ENCODE measurements at regions not wholly inside any gene's neighbourhood (a gene's known extent, or its start where the extent isn't known, plus 50 kb on each side); places are given as distances from the start of the nearest gene placed in this dataset.
"Not testable (repeated sequence)": the region's sequence is repeated elsewhere in the genome, so short reads cannot be mapped to it uniquely, and the experiment has no call there.

DNA sequence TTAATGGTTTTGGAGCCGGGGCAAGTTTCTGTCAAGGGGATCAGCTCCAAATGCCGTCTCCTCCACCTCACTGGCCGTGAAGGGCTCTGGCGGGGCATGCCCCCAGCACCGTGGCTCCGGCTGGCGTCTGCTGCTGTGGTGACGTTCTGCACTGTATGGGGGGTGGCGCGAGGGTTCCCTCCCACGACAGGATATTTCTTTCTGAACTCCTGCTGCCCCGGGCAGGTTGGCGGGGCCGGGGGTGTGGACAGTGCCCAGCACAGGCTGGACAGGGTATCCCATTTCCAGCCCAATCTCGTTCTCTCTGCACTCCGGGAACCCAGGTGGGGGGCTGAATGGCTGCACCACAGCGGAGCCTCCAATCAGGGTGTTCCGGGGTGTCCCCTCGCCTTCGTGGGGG lies 201.6 kb downstream of the BANP start:
- not testable (repeated sequence) for H3K4me3 ChIP-seq, H3K4me1 ChIP-seq, H4K20me1 ChIP-seq

DNA sequence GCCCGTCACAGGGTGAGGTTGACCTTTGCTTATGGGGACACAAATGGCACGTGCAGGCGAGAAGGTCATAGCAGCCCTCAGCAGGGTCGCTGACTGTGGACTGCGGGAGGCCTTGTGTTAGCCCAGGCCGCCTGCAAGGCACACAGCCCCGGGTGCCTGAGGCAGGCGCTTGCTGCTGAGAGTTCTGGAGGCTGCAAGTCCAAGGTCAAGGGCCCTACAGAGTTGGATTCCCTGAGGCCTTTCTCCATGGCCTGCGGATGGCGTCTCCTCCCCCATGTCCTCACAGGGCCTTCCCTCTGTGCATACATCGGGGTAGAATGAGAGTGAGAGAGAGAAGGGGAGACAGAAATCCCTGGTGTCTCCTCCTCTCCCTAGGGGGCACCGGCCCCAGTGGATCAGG lies 202.3 kb downstream of the BANP start:
- not testable (repeated sequence) for H3K27me3 ChIP-seq, H3K36me3 ChIP-seq, H3K27ac ChIP-seq, H3K9ac ChIP-seq, H3K4me3 ChIP-seq, H3K4me2 ChIP-seq, H4K20me1 ChIP-seq, H3K9me3 ChIP-seq, H3K4me1 ChIP-seq

More for the DNA sequence above, 201.6 kb downstream of the BANP start:
- H3K4me2 ChIP-seq, H3K36me3 ChIP-seq, H3K27me3 ChIP-seq, H3K9me3 ChIP-seq, H3K27ac ChIP-seq, H3K9ac ChIP-seq: not testable (repeated sequence)

DNA sequence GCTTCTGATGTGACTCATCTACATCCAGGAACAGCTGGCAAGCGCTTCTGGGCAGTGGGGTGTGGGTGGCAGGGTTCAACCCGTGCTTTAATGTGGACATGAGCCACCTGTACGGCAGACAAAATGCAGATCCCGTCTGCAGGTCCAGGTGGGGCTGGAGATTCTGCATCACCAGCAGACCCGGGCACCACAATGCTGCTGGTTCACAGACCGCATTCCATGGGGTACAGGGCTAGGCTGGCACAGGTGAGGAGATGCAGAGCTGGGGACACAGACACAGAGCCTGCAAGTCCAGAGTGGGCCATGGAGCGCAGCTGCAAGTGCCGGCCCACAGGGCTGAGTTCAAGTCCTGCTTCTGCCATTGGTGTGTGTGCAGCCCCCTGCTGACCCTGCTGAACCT lies 203.7 kb downstream of the BANP start:
- H3K27ac ChIP-seq, H3K4me1 ChIP-seq: not testable (repeated sequence)

DNA sequence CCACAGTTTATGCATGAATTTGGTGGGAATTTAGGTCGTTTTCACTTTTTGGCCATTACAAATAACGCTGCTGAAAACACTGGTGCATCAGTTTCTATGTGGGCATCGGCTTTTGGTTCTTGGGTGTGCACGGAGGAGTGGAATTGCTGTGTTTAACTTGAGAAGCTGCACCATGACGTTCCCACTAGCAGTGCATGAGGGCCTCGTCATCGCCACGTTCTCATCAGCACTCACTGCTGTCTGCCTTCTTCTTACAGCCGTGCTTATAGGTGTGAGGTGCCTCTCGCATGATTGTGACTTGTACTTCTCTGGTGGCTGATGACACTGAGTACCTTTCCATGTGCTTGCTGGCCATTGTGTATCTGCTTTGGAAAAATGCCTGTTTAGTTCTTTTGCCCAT lies 204.4 kb downstream of the BANP start:
- not testable (repeated sequence) for H3K27ac ChIP-seq, H3K4me2 ChIP-seq, H3K4me1 ChIP-seq, H3K4me3 ChIP-seq, H3K36me3 ChIP-seq, H3K27me3 ChIP-seq, H3K9me3 ChIP-seq, H4K20me1 ChIP-seq, H3K9ac ChIP-seq

More for the DNA sequence above, 203.7 kb downstream of the BANP start:
- H3K4me2 ChIP-seq, H3K9ac ChIP-seq, H4K20me1 ChIP-seq, H3K27me3 ChIP-seq, H3K4me3 ChIP-seq, H3K36me3 ChIP-seq, H3K9me3 ChIP-seq: not testable (repeated sequence)

DNA sequence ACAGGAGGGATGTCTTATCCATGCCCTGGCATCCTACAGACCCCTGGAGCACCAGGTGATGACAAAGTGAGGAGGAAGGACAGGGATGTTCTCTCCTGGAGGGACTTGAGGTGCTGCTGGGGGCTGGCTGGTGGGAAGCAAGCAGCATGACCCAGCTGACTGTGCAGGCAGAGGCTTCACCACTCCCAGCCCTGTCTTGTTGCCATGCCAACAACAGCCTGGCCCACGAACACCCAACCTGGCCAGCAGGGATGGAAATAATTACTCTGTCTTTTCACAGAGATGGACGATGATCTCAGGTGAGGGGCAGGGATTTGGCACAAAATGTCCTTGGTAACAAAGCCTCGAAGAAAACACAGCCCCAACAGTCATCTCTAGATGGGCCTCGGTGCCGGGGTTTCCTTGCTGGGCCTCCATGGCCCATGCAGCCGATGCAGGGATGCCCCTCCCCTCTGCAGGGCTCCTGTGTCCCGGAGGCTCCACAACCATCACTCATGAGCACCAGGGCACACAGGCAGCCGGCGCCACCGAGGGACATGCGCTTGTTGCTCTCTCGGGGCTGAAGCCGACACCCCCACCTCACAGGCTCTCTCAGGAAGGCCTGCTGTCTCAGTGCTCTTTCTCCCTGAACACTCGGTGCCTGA lies 205.5 kb downstream of the BANP start:
- H3K4me3 ChIP-seq, H4K20me1 ChIP-seq, H3K4me2 ChIP-seq, H3K27me3 ChIP-seq, H3K4me1 ChIP-seq, H3K9me3 ChIP-seq, H3K27ac ChIP-seq, H3K9ac ChIP-seq, H3K36me3 ChIP-seq: not testable (repeated sequence)

DNA sequence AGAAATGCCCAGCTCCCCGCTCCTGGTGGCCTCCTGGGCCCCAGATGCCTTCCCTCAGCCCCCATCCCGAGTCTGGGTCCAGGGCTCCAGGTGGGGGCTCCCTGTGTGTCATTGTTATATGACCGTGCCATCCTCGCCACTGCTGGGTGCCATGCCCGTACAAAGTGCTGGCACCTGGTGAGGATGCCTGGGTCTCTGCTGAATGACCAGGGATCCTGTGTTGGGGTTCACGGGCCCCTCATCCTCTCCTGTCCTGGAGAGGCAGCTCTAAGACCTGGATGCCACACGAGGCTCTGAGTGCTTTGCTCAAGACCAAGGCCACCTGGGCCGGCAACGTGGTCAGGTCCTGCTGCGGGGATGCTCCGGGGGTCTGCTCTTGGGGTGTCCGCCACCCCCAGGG lies 206.5 kb downstream of the BANP start:
- not testable (repeated sequence) for H3K36me3 ChIP-seq, H3K4me1 ChIP-seq, H3K9ac ChIP-seq, H3K4me2 ChIP-seq, H3K9me3 ChIP-seq, H3K27me3 ChIP-seq, H3K4me3 ChIP-seq, H3K27ac ChIP-seq, H4K20me1 ChIP-seq

DNA sequence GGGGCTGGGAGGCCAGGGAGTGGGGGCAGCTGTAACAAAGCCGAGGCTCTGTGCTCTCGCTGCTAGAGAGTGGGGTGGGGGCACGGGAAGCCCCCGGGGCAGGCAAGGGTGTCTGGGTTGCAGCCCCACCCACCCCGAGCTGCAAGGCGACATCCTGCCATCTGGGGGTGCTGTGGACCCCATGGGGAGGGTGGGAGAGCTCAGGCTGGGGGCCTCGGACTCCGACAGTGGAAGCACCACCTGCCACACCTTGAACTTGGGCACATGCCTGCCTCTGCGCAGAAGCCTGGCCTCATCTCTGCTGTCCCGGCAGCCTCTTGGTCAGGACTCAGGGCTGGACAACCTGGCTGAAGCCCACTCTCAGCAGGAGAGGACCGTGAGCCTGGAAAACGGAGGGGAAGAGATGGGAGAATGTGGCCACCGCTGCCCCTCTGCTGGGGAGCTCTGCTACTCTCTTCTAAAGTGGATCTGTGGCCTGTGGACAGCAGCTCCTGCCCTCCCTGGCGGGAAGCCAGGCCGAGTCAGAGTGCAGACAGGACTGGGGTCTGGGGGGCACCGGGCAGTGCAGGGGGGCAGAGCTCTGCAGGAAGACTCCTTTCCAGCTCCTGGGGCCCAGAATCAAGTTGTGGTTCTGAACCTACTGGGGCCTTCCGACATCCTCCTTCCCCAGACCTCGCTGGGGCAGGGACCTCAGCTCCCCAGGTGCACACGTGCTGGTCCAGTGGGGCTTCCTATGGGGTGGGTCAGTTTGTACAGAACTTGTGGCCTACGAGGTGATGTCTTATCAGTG lies 207.2 kb downstream of the BANP start:
- H3K9ac ChIP-seq, H3K27me3 ChIP-seq, H4K20me1 ChIP-seq, H3K4me3 ChIP-seq, H3K9me3 ChIP-seq, H3K27ac ChIP-seq, H3K4me1 ChIP-seq, H3K4me2 ChIP-seq, H3K36me3 ChIP-seq: not testable (repeated sequence)

DNA sequence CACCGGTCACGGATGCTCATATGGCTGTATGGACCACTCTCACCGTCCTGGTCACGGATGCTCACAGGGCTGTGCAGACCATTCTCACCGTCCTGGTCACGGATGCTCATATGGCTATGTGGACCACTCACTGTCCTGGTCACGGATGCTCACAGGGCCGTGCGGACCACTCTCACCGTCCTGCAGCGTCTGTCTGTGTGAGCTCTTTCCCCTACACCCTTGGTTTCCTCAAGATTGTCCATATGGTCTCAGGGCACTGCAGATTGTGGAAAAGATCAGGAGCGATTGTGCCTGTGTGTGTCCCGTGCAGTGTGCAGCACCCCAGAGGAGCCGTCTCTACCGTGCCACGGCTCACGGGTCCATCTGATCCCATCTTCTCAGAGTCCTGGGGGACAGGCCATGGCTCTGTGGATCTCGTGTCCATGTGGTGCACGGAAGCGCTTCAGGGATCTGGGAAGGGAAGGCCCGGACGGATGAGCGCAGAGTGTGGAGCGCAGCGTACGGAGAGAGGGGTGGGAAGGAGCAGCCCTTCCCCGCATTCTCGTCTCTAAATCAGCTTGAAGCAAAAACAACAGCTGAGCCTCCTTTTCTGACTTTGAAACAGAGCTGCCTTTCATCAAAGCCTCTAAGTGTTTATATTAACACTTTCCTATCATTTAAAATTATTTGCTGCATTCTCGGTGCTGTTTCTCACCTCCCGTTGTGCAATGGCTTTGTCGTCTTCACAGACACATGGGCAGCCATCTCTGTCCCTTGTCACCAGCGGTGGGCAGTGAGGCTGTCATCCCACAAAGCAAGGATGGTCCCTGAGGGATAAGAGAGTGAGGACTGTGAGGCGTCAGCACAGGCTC lies 208.0 kb downstream of the BANP start:
- not testable (repeated sequence) for H3K9ac ChIP-seq, H3K4me2 ChIP-seq, H3K4me3 ChIP-seq, H3K27ac ChIP-seq, H3K4me1 ChIP-seq, H3K9me3 ChIP-seq, H3K36me3 ChIP-seq, H4K20me1 ChIP-seq, H3K27me3 ChIP-seq

DNA sequence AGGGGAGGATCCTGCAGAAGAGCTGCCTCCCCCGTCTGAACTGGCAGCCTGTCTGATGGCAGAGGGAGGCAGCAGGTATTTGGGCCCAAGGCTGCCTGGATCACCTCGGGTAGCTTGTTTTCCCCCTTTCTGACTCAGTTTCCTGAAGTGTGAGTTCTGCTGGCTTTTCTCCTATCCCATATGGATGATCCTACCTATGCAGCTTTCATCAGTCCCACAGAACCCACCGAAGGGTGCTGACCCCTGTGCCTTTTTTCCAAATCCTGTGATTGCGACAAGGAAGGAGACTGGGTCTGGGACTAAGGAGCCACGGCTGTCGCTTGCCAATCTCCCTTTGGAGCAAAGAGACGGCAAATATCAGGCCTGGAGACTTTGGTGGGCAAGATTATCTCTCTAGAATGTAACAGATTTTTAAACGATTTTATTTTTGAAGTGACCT lies 208.7 kb downstream of the BANP start:
- not testable (repeated sequence) for H3K9me3 ChIP-seq, H4K20me1 ChIP-seq, H3K4me3 ChIP-seq, H3K9ac ChIP-seq, H3K4me1 ChIP-seq, H3K36me3 ChIP-seq, H3K27me3 ChIP-seq, H3K27ac ChIP-seq, H3K4me2 ChIP-seq

DNA sequence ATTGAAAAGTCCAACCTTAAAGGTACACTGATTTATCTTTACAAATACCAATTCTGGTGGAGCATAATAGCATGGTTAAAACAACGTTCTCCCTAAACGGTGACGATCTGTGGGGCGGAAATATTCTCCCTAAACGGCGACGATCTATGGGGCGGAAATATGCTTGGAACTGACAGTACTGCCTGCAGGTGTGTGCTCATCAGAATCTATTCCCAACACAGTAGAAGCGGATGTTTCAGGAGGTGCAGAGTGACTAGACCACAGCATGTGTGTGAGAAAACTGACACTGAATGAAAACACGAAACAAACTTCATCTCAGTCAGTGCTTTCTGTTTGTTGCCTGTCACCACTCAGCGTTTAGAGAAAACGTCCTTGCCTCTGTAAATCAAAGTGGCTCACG lies 210.0 kb downstream of the BANP start:
- not testable (repeated sequence) for H3K27me3 ChIP-seq, H3K9me3 ChIP-seq, H4K20me1 ChIP-seq, H3K9ac ChIP-seq, H3K4me1 ChIP-seq, H3K4me3 ChIP-seq, H3K36me3 ChIP-seq, H3K27ac ChIP-seq, H3K4me2 ChIP-seq

DNA sequence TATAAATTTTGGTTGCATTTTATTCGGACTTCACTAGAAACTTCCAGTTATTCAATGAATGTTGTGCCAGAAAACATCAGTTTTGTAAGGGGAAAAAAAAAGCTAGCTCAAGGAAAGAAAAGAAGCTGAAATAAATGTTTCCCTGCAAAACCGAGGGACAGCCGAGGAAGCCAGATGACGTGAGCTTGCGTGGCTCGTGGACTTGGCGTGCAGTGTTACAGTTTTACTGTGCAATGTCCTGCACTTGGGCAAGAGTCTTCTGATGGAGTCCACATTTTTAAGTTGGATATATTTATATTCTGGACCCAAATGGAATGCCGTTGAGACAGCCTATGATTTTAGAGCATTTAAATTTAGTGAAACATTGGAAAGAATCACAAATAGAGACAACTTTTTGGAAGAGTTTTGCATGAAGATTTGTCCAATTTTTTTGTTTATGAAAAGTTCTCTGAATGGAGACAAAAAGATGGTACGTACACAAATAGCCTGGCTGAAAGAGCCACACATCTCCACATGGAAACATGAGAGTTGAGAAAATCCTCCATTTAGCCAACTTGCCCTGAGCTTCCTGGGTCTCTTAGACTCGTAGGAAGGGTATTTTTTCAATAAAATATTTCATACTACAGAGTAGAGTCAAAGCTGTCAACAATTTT lies 210.5 kb downstream of the BANP start:
- not testable (repeated sequence) for H3K9ac ChIP-seq, H3K27ac ChIP-seq, H3K36me3 ChIP-seq, H4K20me1 ChIP-seq, H3K4me2 ChIP-seq, H3K9me3 ChIP-seq, H3K27me3 ChIP-seq, H3K4me3 ChIP-seq
- peaks cover 14% of the 10 kb centered on the region; the same call in 1 of the 2 replicates for H3K4me1 ChIP-seq

DNA sequence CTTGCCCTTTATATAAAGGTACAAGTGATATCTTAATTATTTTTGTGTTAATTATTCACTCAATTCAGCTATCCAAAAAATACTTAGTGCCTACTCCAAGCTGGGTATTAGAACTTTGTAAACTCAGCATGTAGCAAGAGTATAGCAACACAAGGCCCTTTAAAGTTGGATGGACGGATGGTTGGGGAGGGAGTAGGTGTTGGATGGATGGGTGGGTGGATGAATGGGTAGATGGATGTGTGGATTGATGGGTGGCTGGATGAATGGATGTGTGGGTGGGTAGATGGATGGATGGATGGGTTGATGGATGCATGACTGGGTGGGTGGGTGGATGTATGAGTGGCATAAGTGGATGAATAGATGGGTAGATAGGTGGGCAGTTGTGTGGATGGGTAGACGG lies 211.5 kb downstream of the BANP start:
- not testable (repeated sequence) for H3K36me3 ChIP-seq, H3K27ac ChIP-seq, H3K4me2 ChIP-seq, H3K9me3 ChIP-seq, H3K4me3 ChIP-seq, H3K27me3 ChIP-seq, H4K20me1 ChIP-seq, H3K9ac ChIP-seq
- peaks cover 22% of the 10 kb centered on the region; the same call in 1 of the 2 replicates for H3K4me1 ChIP-seq

DNA sequence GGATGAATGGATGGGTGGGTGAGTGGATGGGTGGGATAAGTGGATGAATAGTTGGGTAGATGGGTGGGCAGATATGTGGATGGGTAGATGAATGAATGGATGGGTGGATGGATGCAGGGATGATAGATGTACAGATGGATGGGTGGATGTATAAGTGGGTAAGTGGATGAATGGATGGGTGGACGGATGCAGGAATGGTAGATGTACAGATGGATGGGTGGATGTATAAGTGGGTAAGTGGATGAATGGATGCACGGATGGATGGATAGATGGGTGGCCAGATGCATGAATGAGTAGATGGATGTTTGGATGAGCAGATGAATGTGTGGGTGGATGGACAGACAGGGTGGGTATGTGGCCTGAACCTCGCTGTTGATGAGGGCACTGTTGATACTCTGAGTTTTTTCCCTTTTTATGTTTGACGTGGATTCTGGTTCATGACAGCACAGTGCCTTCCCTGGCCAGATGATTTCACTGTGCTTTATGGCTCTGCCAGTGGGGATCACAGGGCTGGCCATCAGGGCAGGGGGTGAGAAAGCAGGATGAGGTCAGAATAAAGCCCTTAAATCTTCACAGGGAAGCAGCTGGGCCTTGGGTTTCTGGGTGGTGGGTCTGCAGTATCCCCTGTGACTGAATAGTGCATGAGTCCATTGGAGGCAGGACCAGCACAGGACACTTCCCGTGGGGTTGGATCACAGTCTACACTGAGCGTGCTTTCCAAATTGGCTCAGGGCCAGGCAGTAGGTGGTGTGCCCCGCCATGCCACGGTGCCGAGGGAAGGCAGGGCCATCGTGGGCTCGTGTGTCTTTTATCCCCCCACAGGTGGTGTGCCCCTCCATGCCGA lies 213.2 kb downstream of the BANP start:
- not testable (repeated sequence) for H3K36me3 ChIP-seq, H4K20me1 ChIP-seq, H3K4me2 ChIP-seq, H3K27me3 ChIP-seq, H3K9ac ChIP-seq, H3K27ac ChIP-seq, H3K9me3 ChIP-seq, H3K4me3 ChIP-seq
- H3K4me1 ChIP-seq = peaks cover 32% of the 10 kb centered on the region
